Lower leg skin (tissue), 3 donors: ENCODE measurements at regions not wholly inside any gene's neighbourhood (a gene's known extent, or its start where the extent isn't known, plus 50 kb on each side); places are given as distances from the start of the nearest gene placed in this dataset.

Experiments used
- CTCF ChIP-seq, 3 donors: fragments of 450-650 bp; IDR thresholded peaks; one replicate each; pipeline ENCODE4 v1.5.1; 2016; ENCODE audit warnings: antibody characterized with exemption in 3 of 3, mild to moderate bottlenecking in 3 of 3, moderate library complexity in 2 of 3
- POLR2A ChIP-seq, 2 donors: fragments of 450-650 bp; IDR thresholded peaks; one replicate each; pipeline ENCODE4 v1.6.1; 2016 to 2017; ENCODE audit warnings: antibody characterized with exemption in 2 of 2, mild to moderate bottlenecking in 1 of 2, moderate library complexity in 1 of 2

DNA sequence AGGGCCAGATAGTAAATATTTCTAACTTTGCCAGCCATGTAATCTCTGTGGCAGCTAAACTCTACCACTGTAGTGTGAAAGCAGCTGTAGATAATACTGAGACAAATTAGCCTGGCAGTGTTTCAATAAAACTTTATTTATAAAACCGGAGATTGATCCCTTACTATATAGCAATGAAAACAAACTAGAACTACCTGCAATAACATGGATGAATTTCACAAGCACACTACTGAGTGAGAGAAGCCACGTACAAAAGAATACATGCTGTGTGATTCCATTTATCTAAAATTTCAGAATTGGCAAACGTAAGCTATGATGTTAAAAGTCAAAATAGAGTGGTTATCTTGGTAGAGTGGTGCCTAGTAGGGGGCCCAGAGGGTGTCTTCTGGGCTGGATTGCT lies 198.7 kb upstream of the SGK1 start:
- TF ChIP-seq CTCF (IDR thresholded peaks at IDR 0.05) (no peak), POLR2A (IDR thresholded peaks at IDR 0.05) (no peak)
